Esophagus muscularis mucosa (tissue), 3 donors: ENCODE measurements at regions not wholly inside any gene's neighbourhood (a gene's known extent, or its start where the extent isn't known, plus 50 kb on each side); places are given as distances from the start of the nearest gene placed in this dataset.

Source experiments
- POLR2A ChIP-seq: fragments of 450-650 bp; IDR thresholded peaks from one replicate; pipeline ENCODE4 v1.6.1; 2017; ENCODE audit warnings: antibody characterized with exemption, moderate library complexity, mild to moderate bottlenecking, low read depth
- TF ChIP-seq, protein P1 (sequence below), 3 experiments: fragments of 200-600 bp in 2 of 3; fragments of 450-650 bp in 1 of 3; sonication (generic) in 2 of 3; IDR thresholded peaks; one replicate each; pipeline ENCODE4 v1.5.1; 2017 to 2019; ENCODE audit warnings: antibody characterized with exemption in 3 of 3, mild to moderate bottlenecking in 2 of 3, moderate library complexity in 1 of 3

DNA sequence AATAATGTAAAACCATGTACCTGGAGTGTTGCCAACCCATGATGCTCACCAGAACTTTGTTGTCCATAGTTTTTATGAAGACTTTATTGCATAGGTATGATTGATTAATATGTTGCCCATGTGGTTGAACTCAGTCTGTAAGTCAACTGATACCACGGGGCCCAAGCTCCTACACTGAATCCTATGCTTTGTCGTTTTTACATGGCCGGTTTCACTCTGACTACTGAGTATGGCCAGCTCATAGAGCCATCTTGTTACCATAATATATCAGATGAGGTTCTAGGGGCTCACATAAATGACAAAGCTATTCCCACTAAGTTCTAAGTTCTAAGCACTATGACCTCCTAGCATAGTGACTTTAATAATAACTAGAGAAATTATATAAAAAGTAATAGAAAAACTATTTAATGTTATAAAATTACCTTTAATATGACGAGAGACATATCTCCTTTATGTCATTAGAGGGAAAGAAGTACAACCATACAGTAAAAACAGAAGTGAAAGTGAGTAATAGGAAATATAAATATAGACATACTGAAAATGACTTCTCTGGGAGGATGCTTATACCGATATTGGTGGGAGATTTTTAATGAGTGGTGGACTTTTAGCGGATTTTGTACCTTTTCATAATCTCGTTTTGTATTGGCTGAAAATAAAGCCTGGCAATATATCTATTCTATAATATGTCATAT lies 983.4 kb upstream of the PRMT6 start:
- TF ChIP-seq POLR2A = no peak
- TF ChIP-seq, protein P1, sequence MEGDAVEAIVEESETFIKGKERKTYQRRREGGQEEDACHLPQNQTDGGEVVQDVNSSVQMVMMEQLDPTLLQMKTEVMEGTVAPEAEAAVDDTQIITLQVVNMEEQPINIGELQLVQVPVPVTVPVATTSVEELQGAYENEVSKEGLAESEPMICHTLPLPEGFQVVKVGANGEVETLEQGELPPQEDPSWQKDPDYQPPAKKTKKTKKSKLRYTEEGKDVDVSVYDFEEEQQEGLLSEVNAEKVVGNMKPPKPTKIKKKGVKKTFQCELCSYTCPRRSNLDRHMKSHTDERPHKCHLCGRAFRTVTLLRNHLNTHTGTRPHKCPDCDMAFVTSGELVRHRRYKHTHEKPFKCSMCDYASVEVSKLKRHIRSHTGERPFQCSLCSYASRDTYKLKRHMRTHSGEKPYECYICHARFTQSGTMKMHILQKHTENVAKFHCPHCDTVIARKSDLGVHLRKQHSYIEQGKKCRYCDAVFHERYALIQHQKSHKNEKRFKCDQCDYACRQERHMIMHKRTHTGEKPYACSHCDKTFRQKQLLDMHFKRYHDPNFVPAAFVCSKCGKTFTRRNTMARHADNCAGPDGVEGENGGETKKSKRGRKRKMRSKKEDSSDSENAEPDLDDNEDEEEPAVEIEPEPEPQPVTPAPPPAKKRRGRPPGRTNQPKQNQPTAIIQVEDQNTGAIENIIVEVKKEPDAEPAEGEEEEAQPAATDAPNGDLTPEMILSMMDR (IDR thresholded peaks at IDR 0.05) = no peak
